ENCODE measurements at regions not wholly inside any gene's neighbourhood (a gene's known extent, or its start where the extent isn't known, plus 50 kb on each side); places are given as distances from the start of the nearest gene placed in this dataset.

GRCh38 chr7:45982132-45982531 lies 61.1 kb upstream of the IGFBP3 start:
- TF ChIP-seq EZH2 (IDR thresholded peaks at IDR 0.05) (no peak), FOXP2 (optimal IDR thresholded peaks at IDR 0.05; ENCODE audit: control extremely low read depth, extremely low read length, insufficient read depth) (no peak), POLR2AphosphoS5 (IDR thresholded peaks at IDR 0.05; ENCODE audit: borderline replicate concordance, low read depth, low read length) (no peak)

All from SK-N-MC (cell line).